GM12891 (cell line): ENCODE measurements at regions not wholly inside any gene's neighbourhood (a gene's known extent, or its start where the extent isn't known, plus 50 kb on each side); places are given as distances from the start of the nearest gene placed in this dataset.
"Not testable (repeated sequence)": the region's sequence is repeated elsewhere in the genome, so short reads cannot be mapped to it uniquely, and the experiment has no call there.

Experiments used
- DNase-seq: peaks from one replicate; pipeline ENCODE4 v3.0.0; 2011; ENCODE audit warnings: low spot score; ENCODE audit not compliant: insufficient read length
- FAIRE-seq: peaks from 2 replicates; lab custom pipeline; 2011; peaks lifted over from hg19 to GRCh38; lab: Jason Lieb, UNC
- PAX5 ChIP-seq: IDR thresholded peaks from 2 replicates; pipeline ENCODE4 v1.6.1; 2011; ENCODE audit warnings: low read length, moderate library complexity, mild to moderate bottlenecking; ENCODE audit not compliant: insufficient read depth, severe bottlenecking
- POLR2A ChIP-seq: IDR thresholded peaks from 2 replicates; pipeline ENCODE4 v1.6.1; 2011; ENCODE audit warnings: low read depth, low read length, control low read depth
- POLR2AphosphoS5 ChIP-seq: IDR thresholded peaks from 2 replicates; pipeline ENCODE4 v1.6.1; 2011; ENCODE audit warnings: low read depth, low read length, control low read depth
- POU2F2 ChIP-seq: IDR thresholded peaks from 2 replicates; pipeline ENCODE4 v1.6.1; 2011; ENCODE audit warnings: low read depth, mild to moderate bottlenecking, control low read depth, low read length, moderate library complexity
- SPI1 ChIP-seq: IDR thresholded peaks from 2 replicates; pipeline ENCODE4 v1.6.1; 2011; ENCODE audit warnings: low read depth, low read length, control low read depth
- TAF1 ChIP-seq: IDR thresholded peaks from 2 replicates; pipeline ENCODE4 v1.6.1; 2011; ENCODE audit warnings: low read depth, low read length, control low read depth

DNA sequence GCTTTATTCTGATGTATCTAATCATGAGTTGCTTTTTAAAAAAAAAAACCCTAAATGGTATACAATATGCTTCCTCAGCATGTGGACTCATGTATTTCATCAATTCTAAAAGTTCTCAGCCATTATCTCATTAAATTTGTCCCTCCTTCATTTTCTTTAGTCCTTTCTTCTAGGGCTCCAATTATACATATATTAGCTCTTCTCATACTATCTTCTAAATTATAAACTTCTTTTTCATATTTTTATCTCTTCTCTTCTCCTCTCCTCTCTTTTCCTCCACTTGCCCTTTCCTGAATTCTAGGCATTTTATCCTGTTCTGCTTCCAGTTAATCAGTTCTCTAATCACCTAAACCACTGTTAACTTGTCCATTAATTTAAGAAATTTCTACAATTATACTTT lies 55.0 kb upstream of the IL33 start:
- no peak for TF ChIP-seq POLR2A
- no peak for TF ChIP-seq SPI1
- no peak for TF ChIP-seq PAX5
- no peak for TF ChIP-seq POU2F2
- TF ChIP-seq POLR2AphosphoS5, result no peak
- no peak for TF ChIP-seq TAF1
- no peak for FAIRE-seq
- DNase-seq, result no peak

GRCh38 chr9:6153425-6153824 lies 62.2 kb upstream of the IL33 start:
- no peak for DNase-seq
- no peak for TF ChIP-seq SPI1
- no peak for TF ChIP-seq POLR2A
- no peak for TF ChIP-seq TAF1
- FAIRE-seq, result no peak

DNA sequence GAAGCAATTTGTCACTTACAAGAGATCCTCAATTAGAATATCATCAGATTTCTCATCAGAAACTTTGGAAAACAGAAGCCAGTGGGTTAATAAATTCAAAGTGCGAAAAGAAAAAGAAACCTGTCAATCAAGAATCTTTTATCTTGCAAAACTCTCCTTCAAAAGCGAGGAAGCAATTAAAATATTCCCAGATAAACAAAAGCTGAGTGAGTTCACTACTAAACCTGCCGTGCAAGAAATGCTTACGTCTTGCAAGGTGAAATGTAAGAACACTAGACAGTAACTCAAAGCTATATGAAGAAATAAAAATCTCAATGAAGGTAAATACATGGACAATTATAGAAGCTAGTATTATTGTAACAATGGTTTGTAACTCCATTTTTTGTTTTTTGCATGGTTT lies 62.8 kb upstream of the IL33 start:
- DNase-seq, result no peak
- no peak for TF ChIP-seq POLR2AphosphoS5
- TF ChIP-seq POLR2A, result no peak
- no peak for TF ChIP-seq PAX5
- TF ChIP-seq SPI1, result no peak
- no peak for TF ChIP-seq TAF1
- no peak for TF ChIP-seq POU2F2
- no peak for FAIRE-seq

DNA sequence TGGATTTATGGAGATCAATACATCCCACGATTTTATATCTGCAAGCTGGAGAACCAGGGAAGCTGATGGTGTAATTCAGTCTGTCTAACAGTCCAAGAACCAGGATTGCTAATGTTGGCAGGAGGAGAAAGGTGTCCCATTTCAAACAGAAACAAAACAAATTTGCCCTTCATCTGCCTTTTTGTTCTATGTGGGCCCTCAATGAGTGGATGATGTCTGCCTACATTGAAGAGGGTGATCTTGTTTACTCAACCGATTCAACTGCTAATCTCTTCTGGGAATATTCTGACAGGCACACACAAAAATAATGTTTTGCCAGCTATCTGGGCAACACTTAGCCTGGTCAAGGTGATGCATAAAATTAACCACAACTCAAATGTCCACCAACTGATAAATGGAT lies 65.1 kb upstream of the IL33 start:
- TF ChIP-seq SPI1, result no peak
- TF ChIP-seq TAF1, result no peak
- TF ChIP-seq POLR2A, result no peak
- no peak for TF ChIP-seq POLR2AphosphoS5
- TF ChIP-seq POU2F2, result no peak
- TF ChIP-seq PAX5, result no peak
- DNase-seq (no peak), FAIRE-seq (no peak)

DNA sequence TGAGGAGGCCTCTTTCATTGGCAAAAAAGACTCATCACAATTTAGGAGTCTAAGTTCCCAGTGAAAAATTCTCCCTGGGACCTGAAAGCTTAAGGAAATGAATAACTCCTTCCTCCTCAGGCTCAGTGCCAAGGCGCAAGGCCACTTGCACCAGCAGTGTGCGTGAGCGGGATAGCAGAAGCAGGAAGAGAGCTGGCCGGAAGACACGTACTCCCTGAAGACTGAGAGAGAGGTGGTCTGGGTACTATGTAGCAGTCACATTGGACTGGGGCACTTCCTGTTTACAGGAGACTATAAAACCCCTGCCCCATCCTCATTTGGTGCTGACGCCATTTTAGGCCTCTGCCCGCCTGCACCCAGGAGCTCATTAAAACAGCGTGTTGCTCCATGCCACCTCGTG lies 66.3 kb upstream of the IL33 start:
- DNase-seq, result no peak

GRCh38 chr9:6147846-6148245 lies 67.8 kb upstream of the IL33 start:
- no peak for TF ChIP-seq POLR2AphosphoS5
- no peak for TF ChIP-seq PAX5
- no peak for FAIRE-seq
- DNase-seq, result no peak

More for the DNA sequence above, 66.3 kb upstream of the IL33 start:
- TF ChIP-seq PAX5, result no peak
- no peak for TF ChIP-seq POLR2AphosphoS5
- TF ChIP-seq TAF1, result no peak
- no peak for TF ChIP-seq POLR2A
- TF ChIP-seq SPI1, result no peak
- TF ChIP-seq POU2F2, result no peak
- FAIRE-seq, result no peak

DNA sequence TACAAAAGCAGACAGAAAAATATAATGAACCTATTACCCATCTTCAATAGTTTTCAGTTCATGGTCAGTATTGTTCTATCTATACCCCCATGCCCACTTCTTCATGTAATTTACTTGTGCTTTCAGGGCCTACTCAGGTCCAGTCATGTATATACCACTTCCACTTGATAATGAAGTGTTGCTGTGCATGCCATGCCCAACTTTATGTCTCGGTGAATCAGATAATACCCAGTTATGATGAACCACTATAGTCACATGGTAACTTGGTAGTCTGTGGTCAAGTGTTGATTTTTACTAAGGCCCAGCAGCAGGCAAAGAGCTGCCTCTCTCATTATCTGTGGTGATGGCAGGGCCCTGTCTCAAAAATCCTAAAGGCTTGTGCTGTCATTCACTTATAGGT lies 70.7 kb upstream of the IL33 start:
- DNase-seq (no peak), FAIRE-seq (no peak)
- TF ChIP-seq POLR2AphosphoS5 (no peak), TAF1 (no peak), POU2F2 (no peak), SPI1 (no peak), POLR2A (no peak), PAX5 (no peak)

DNA sequence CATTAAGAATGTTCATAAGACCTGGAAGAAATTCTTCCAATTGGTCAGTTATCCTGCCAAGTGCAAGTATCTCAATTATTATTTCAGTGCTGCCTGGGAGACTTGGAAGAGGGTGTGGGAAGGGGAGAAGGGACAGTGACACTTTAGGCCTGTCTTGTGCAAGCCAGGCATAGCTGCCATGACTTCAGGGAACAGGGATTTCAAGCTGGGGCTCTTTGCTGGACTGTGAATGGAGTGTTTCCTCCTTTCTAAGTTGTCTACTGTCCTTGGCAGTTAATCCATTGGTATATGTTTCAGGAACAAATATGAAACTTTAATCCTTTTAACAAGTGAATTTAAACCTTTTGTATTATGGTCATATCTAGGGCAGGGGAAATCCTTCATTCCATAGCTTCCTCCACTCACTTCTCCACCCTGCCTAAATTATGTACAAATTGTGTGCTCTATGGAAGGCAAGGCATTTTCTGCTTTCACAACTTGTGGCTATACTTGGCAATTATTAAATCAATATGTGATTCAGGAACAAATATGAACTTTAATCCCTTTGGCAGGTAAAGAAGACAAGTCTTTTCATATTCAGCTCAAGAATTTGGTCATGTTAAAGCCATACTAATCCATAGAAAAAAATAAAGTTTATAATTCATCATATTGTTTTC lies 72.7 kb upstream of the IL33 start:
- DNase-seq (no peak), FAIRE-seq (no peak)
- TF ChIP-seq PAX5, result no peak
- TF ChIP-seq POU2F2, result no peak
- no peak for TF ChIP-seq POLR2AphosphoS5
- TF ChIP-seq SPI1, result no peak
- TF ChIP-seq POLR2A, result no peak
- TF ChIP-seq TAF1, result no peak

GRCh38 chr9:6135780-6136179 lies 79.8 kb upstream of the IL33 start:
- not testable (repeated sequence) for FAIRE-seq, DNase-seq

GRCh38 chr9:6134661-6135180 lies 80.9 kb upstream of the IL33 start:
- TF ChIP-seq PAX5 (no peak), POU2F2 (no peak), SPI1 (no peak), POLR2AphosphoS5 (no peak), TAF1 (no peak), POLR2A (no peak)
- FAIRE-seq, result no peak
- no peak for DNase-seq

- FAIRE-seq (peak; percentile 69), DNase-seq (peak; percentile 29)
- TF ChIP-seq SPI1, result no peak
- TF ChIP-seq POLR2AphosphoS5, result no peak
- TF ChIP-seq POU2F2, result no peak
- TF ChIP-seq TAF1, result no peak
- no peak for TF ChIP-seq PAX5
- TF ChIP-seq POLR2A, result no peak
These were observed 82.1 kb upstream of the IL33 start for GRCh38 chr9:6133346-6134063.
